HG03442 (cell line): ENCODE measurements at regions not wholly inside any gene's neighbourhood (a gene's known extent, or its start where the extent isn't known, plus 50 kb on each side); places are given as distances from the start of the nearest gene placed in this dataset.

ENCODE experiments used
- ATAC-seq: cut with Tn5 transposase; IDR thresholded peaks from one replicate; pipeline ENCODE4 v1.9.1; 2021; ENCODE audit warnings: mild to moderate bottlenecking, moderate library complexity; ENCODE audit not compliant: unreplicated experiment

DNA sequence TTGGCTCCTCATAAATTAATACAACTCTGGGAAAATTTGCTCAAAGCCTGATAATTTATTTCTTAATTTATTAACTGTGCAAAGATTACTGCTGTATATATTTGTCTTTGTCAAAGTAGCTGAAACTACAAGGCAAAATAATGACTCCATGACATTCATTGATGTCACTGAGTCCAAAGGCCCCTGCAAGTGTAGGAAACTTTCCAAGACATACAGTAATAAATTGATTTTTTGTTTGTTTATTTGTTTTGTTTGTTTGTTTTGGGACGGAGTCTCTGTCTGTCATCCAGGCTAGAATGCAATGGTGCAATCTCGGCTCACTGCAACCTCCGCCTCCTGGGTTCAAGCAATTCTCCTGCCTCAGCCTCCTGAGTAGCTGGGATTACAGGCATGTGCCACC lies 96.8 kb upstream of the LPP start:
- ATAC-seq = no peak

DNA sequence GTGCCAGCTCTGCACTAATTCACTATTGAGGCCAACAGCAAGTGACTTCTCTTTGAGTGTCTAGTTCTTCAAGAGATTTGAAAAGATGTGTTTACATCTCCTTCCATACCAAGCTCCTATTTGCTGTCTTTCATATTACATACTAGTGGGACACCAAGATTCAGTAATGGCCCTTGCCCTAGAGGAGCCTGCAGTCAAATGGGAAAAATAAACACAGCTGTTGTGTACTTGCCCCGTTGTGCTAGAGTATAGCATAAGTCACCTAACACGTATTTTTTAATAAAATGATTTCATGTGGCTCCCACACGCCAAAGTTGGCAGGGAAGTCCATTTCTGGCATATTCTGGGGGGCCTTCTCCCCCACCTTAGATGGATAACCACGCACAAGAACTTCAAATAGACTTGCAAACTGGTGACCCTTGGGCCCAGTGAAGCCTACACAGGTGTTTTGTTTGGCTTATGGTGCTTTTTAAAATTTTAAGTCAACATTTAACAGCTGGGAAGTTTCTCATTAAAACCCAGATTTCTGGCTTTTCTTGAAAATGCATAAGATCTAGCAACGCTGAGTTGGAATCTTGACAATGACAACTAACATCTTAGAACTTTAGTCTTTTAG lies 95.3 kb upstream of the LPP start:
- no peak for ATAC-seq

DNA sequence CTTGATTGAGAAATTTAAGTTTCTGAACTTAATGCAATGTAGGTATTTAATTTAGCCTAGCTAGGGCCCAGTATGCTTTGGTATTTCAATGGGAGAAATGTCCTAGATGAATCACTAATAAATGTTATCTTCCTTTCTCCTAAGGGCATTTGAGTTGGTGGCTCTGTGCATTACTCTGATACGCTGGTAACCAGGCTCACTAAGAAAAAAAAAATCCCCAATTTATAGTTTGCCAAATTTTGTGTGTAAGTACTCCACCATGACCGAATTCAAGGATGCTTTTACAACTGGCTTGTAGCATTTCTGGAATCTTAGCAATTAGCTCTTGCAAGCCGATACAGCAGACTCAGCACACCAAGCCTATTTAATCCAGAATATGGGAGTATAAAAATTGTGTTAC lies 94.6 kb upstream of the LPP start:
- ATAC-seq = no peak

DNA sequence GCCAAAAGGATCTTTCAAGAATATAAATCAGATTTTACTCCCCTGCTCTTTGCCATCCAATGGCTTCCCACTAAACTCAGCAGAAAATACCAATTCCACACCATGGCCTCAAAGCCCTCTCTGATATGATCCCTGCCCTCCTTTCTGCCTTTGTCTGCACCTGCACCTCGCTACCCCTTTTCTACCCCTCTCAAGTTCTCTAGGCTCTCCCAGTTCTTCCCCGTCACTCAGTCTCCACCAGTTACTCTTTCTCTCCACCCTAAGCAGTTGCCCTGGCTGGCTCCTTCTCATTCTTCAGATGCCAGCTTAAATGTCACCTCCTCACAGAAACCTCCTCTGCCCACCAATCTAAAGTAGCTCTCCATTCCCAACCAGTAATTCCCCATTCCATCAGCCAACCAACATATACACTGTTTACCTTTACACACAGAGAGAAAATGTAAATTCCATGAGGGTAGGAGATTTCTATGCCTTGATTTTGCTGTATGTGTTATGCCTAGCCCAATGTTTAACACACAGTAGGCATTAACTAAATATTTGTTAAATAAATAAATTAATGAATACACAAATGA lies 93.6 kb upstream of the LPP start:
- ATAC-seq = no peak

DNA sequence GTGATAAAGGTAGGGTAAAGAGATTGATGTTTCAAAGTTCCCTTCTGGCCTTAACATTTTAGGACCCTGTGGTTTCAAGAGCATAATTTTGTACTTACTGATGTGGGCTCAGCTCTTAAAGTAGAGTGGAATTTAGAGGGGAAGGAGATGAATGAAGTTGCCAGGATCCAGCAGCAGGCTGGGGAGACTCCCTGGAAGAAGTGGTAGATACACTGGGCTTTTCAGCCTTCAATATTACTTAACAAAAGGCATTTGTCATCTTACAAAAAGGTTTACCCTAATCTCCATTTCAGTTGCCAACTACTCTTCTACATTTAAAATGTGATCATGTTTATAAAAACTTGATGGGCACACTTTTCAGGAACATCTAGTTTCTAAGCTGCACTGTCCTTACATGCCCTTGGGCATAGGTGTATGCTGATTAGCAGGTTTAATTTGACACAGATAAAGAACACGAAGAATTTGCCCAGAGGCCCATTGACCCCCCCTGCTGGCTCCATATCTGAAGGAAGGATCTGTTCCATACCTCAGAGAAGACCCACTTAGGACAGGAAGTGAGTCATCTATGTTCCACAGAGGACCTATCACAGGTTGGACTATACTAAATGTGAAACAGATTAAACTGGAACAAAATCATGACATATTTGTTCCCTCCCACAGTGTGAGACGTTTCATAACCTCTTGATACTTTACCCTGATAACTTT lies 93.0 kb upstream of the LPP start:
- ATAC-seq = no peak

DNA sequence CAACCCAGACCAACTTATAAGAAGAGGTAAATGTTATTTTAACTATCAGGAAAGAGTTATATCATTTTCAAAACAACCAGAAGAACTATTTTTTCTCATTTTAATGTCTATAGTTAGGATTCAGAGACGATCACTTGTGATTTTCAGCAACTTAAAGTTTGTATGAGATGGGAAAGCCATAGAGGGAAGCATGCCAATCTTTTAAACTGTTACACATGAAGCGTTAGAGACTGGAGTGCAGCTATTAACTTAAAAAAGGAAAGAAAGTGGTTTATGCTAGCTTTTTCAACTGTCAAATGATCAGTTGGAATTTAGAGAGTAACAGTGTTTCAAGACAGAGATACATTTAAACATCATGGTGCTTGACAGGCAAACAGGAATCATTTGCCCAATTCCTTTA lies 91.7 kb upstream of the LPP start:
- no peak for ATAC-seq

DNA sequence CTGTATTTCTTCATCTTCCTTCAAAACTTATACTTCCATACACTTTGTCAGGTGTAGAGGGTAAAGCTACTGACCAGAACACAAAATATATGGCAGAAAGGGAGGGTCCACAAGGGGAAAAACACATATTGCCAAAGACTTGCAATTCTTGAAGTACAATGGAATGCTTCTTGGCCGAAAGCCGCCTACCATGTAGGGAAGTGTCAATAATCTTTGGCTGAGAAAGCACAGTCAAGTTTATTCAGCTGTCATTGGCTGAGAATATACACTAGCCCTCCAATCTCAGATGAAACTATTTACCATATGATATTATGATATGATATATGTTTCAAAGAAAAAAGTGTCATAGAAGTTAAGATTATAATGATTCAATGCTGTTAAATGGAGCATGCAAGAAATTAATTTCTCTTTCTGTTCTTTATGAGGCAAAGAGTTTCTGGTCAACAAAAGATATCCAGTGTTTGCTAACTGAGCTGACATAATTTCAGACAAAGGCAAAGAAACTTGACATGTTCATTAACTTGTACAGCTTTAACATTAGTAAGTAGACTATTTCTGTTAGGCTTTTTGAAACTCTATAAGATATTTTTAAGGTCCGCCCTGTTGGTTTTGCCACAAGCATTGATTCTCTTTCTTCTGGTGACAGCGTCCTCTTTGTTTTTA lies 89.0 kb upstream of the LPP start:
- ATAC-seq = no peak

DNA sequence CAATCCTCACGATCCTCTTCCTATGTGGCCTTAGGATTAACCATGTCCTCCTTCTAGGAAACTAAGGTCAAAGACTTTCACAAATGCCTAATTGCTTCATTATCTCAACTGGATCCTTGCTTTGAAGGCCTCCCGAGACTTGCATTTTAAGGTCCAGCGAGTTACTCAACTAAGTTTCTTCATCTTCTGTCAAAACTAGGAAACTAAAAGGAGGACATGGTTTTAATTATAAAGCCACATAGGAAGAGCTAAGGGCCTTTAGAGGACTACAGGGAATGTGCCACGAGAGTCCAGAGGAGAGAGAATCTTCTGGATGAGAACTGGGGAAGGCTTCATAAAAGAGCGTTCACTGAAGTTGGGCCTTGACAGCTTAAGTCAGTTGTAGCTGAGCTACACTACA lies 87.8 kb upstream of the LPP start:
- no peak for ATAC-seq

DNA sequence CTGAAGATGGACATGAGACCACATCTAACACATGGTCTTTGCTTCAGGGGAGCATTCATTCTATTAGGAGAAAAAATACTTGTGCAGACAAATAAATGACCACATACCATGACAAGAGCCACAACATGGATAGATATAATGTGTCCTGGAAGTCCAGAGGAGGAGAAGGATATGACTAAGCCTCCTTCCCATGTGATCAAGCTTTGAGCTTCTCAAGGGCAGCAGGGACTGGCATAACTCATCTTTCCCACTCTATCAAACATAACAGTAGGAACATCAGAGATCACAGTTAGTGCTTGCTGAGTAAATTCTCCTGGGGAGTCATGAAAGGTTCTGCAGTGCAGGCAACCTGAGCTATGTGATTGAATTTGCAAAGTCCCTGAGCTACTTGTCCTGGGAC lies 86.0 kb upstream of the LPP start:
- ATAC-seq = no peak

DNA sequence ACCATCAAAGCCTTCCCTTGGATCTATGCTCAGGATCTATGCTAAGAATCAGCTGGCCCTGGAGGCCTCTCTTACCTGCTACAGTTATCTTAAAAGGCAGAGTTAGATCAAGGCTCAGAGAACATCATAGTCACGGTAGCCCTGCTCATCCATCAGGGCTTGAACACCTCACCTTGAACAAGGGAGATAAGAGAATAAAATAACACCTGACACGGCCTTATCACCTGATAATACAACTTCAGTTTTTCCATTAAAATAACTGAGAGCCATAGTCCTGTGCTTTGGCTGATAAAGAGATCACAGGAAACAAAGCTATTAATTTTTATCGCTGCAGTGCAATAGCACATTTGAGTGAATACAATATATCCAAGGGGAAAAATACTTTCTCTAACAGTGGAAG lies 85.6 kb upstream of the LPP start:
- no peak for ATAC-seq

DNA sequence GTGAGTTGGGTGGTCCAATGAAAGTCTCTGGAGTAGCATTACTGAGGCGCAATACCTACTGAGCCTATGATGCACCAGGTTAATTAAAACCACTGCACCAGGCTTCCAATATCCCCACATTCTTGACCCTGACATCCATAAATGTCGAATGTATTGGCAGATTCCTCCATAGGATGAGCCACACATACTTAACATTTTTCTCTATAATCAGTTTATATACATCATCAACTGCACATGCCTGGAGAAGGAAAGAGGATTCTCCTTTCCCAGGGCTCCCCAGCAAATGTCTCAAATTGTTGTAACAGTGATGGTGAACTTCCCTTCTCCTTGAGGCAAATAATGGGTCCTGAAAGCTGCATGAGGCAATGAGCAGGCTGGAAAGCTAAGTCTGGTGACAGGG lies 82.3 kb upstream of the LPP start:
- no peak for ATAC-seq

DNA sequence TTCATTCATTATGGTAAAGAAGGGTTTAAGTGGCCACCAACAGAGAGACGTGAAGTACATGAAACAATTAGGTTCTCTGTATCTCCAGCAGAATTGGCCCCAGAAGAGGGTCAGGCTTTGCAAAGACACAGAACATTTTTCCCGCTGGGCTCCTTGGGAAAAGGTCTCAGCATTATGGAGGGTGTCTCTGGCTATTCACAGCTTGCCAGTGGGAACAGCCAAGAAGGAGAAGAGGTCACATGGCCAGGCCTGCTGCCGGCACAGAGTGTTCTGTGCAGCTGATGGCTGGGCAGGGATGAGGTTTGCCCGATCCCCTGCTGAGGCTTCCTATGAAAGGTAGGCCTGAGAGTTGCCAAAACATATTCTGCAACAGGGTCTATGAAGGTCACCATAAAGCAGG lies 77.8 kb upstream of the LPP start:
- ATAC-seq = no peak

DNA sequence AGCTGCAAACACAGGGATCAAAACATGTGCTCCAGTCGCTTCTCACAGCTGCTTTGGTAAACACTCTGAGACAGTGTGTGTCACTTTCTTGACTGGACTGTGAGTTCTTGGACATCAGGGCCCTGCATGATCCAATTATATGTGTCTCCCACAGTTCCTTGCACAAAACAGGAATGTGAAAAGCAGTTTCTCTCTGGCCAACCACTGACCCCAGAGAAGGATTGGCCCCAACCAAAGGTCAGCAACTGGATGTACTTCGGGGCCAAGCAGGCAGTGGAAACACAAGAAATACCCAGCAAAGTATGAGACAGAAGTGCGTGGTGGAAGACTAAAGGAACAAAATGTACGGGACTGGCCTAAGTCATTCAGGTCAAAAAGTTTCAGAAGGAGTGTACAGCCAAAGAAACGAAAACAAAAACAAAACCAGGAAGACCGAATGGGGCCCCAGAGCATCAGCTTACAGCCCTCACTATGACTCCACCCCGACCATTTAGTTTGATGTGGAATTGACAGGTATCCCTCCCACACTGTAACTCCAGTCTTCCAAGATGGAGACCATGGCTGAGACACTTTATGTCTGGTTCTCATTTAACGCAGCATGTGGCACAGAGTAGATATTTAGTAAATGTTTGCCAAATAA lies 76.7 kb upstream of the LPP start:
- ATAC-seq = no peak

DNA sequence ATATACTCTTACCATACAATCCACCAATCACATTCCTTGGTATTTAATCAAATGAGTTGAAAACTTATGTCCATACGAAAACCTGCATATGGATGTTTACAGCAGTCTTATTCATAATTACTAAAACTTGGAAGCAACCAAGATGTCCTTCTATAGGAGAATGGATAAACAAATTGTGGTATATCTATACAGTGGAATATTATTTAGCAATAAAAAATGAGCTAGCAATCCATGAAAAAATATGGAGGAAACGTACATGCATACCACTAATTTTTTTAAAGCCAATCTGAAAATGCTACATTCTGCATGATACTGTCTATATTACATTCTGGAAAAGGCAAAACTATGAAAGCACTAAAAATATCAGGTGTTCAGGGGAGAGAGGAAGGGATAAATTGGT lies 73.9 kb upstream of the LPP start:
- no peak for ATAC-seq

DNA sequence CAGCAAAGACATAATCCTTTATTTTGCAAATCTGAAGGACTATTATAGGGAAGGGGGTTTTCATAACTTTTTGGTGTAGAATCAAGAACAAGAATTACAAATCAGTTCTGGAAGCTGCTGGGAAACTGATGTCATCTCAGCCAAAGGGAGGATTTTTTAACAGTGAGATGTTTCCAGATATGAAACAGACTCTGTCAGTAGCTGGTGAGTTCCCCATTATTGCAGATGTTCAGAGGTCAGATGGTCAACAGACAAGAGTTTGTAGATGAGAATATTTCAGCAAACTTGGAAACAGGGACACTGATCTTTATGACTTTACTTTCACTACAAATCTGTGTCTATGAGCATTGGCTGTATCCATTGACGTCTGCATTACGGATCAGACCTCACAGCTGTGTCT lies 71.9 kb upstream of the LPP start:
- no peak for ATAC-seq

DNA sequence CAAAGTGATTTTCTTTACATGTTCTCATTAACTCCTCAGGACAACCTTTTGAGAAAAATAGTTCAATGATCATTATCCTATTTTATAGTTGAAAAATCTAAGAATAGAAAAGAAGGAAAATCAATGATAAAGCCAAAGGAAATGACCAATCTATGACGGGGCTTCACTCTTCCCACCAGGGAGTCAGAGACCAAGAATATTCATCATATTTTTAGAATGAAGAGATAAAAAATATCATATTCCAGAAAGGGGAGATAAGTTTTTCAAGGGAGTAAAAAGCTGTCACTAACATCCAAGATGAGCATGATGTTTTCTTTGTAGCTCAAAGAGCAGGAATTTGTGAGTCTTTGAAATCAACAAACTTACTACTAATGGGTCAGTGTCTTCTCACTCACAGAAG lies 71.5 kb upstream of the LPP start:
- no peak for ATAC-seq

DNA sequence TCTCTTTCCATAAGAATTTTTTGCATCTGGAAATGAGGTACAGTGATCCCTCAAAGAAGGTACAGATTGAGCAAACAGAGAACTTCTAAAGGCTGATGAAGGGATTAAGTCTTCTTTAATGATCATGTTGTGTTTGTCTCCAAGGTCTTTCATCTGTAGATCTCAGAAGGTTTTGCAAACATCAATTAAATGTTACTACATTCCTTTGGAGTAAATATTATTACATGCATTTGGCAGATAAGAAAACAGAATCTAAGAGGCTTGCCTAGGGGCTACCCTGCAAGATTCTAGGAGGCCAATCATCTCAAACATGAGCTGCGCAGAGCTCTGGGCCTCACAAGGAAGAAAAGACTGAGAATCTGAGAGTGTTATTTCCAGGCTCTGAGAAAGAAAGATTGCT lies 70.9 kb upstream of the LPP start:
- ATAC-seq = no peak

DNA sequence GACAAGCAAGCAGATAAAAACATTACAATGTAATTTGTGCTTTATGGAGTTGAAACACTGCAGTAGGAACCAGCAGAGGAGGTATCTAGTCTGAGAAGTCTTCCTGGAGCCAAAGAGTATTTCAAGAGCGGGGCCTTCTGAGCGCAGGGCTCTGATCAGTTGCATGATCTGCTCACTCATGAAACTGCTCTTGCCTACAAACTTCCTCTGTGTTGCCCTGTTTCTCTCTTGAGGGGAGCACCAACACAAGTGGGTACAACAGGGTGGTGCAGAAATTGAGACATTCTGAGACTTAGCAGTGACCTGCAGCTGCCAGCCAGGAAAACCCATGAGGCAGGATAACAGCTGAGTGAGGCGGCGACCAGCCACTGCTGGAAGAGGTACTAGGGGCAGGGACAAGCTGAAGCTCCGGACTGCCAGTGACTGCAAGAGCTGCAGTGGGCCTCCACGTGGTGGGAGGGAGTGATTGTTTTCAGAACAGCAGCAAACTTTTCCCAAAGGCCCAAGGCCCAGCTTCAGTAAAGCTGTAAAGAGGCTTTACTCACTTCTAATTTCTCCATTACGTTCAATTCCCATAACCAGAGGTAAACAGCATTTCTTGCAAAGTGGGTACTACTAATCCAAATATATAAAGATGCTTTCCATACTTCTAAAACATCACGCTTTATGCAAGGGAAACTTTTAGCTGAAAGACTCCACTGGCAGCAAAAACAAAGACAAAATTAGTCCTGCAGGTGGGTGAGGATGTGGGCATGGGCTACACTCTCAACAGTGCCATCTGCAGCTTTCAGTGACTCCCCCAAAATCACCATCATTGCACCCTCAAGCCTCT lies 69.0 kb upstream of the LPP start:
- no peak for ATAC-seq

DNA sequence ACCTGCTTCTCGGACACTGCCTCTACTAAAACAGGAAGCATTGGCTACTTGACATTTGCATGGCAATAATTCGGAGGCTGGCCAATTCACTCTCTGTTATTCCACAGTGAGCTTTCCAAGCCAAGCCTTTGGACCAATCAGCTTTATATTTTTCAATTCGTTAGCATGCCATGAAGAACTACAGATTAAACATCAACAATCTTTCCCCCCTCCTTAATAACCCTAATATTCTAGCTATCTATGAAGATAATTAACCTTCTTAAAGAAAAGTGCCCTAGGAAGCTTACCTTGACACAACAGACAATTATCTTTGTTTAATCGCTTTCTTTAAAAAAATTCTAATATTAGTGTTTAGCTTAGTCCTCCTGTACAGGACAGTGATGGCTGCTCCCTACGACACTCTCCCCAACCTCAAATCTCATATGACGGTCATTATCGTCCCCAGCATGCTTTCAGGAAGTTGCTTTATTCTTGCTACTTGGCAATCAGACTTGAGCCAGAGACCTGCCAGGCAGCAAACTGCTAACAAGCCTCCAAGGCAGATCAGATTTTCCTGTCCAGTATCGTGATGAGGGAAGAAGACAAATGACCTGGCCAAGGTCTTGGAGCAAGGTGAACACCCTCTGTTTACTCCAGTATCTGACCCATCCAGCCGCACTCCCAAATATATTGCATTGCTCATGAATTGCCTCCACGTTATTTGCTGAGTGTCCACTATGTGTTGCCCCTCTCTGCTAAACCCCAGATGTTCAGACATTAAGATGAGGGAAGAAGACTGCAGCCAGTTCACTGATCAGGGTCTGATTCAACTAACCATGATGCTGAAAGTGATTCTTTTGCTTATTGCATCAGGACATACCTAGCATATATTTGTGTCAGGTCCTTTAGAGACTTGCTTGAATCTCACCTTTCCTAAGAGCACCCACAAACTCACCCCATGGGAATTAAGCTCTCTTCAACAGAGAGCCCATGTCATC lies 68.1 kb upstream of the LPP start:
- ATAC-seq = no peak
